22Rv1 (cell line): ENCODE measurements at regions not wholly inside any gene's neighbourhood (a gene's known extent, or its start where the extent isn't known, plus 50 kb on each side); places are given as distances from the start of the nearest gene placed in this dataset.
"Not testable (repeated sequence)": the region's sequence is repeated elsewhere in the genome, so short reads cannot be mapped to it uniquely, and the experiment has no call there.

Experiments
- H3K27ac ChIP-seq: fragments of 450-650 bp; 2 replicates; pipeline ENCODE4 v1.5.1; 2017
- ZFX ChIP-seq: fragments of 450-650 bp; IDR thresholded peaks from 2 replicates; pipeline ENCODE4 v1.6.1; 2017; ENCODE audit warnings: antibody characterized with exemption, borderline replicate concordance
- TF ChIP-seq, protein P1 (sequence below): fragments of 450-650 bp; IDR thresholded peaks from 2 replicates; pipeline ENCODE4 v1.5.1; 2017; ENCODE audit warnings: mild to moderate bottlenecking

DNA sequence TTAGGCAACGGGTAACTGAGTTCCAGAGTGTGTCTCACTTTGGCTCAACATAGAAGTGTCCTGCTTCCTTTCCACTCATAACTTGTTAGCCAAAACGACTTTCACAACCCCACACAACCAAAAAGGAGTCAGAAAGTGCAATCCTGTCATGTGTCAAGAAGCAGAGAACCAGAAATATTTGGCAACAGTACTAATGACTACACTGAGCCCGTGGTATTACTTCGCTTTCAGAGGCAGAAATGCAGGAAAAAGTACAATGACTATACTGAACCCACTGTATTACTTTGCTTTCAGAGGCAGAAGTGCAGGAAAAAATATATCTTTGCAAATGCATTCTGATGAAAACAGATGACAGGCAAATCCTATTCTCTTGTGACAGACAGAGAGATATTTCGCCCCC lies 484.6 kb downstream of the KIF2B start:
- H3K27ac ChIP-seq: no peak overlapping the region
- TF ChIP-seq ZFX: no peak
- TF ChIP-seq, protein P1, sequence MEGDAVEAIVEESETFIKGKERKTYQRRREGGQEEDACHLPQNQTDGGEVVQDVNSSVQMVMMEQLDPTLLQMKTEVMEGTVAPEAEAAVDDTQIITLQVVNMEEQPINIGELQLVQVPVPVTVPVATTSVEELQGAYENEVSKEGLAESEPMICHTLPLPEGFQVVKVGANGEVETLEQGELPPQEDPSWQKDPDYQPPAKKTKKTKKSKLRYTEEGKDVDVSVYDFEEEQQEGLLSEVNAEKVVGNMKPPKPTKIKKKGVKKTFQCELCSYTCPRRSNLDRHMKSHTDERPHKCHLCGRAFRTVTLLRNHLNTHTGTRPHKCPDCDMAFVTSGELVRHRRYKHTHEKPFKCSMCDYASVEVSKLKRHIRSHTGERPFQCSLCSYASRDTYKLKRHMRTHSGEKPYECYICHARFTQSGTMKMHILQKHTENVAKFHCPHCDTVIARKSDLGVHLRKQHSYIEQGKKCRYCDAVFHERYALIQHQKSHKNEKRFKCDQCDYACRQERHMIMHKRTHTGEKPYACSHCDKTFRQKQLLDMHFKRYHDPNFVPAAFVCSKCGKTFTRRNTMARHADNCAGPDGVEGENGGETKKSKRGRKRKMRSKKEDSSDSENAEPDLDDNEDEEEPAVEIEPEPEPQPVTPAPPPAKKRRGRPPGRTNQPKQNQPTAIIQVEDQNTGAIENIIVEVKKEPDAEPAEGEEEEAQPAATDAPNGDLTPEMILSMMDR: no peak

DNA sequence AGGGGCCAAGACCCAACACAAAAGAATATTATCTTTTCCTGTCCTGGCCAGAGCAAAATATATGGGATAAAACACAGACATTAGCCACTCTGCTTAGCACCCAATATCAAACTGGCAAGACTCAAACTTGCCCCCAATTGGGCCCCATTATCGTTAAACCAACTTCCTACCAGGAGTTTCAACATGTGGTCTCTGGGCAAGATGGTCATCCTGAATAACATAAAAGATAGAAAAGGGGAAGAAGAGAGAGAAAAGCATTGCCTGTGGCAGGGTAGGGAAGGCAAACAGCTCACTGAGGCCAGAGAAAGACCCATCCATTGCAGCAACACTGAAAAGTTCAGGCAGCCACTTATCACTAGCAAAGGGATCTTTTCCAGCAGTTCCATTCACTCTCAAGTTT lies 502.1 kb downstream of the KIF2B start:
- TF ChIP-seq, protein P1: no peak
- TF ChIP-seq ZFX: no peak
- no peak overlapping the region for H3K27ac ChIP-seq

DNA sequence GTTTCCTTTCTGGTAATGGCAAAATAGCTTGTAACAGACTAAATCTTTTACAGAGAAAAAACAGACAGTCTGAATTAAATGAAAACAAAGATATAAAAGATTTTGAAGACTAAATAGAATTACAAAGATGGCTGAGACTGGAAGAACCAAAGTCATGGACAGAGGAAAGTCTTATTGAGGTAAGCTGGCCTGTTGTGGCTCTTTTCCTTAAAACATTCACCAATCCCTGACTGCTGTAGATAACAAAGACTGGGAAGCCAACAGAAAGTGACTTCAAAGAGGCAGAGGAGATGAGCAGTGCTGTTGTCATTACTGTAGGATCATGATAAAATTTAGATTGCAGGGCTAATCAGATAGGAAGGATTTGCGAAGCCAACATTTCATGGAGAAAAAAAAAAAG lies 517.0 kb downstream of the KIF2B start:
- H3K27ac ChIP-seq: no peak overlapping the region
- TF ChIP-seq, protein P1: no peak
- no peak for TF ChIP-seq ZFX

DNA sequence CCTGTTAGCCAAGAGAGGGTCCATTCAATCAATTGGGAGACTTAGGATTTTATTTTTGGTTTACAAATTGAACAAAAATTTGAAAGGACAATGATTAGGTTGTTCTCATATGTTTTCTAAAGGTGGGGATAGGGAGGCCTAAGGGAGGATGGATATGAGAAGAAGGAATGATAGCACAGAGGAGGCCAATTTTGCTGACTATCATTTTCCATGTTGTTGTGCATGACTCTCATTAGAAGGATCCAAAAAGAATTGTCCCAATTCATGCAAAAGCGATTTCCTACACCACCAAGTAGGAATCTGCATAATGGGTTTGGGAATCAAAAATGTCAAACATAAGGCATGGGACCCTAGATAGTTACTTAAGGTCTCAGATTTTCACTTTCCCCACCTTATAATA lies 524.8 kb downstream of the KIF2B start:
- TF ChIP-seq, protein P1: no peak
- TF ChIP-seq ZFX: no peak
- no peak overlapping the region for H3K27ac ChIP-seq

DNA sequence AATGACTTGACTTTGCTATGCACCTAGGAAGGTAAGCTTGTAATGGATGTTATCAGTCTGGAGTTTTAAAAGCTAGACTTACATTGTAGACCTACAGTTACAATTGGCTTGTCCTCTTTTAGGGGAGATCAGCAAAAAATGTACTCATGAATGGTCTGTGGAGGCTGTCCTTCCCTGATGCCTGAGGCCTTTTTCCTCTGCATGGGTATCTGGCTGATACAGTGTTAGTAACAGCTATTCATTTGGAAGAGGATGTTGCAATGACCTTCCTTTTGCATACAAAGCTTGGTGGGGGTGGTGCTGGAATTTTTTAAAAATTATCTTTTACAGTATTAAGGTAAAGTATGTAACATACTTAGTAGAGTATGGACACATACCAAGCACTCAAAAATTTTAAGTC lies 525.5 kb downstream of the KIF2B start:
- no peak overlapping the region for H3K27ac ChIP-seq
- TF ChIP-seq, protein P1: no peak

DNA sequence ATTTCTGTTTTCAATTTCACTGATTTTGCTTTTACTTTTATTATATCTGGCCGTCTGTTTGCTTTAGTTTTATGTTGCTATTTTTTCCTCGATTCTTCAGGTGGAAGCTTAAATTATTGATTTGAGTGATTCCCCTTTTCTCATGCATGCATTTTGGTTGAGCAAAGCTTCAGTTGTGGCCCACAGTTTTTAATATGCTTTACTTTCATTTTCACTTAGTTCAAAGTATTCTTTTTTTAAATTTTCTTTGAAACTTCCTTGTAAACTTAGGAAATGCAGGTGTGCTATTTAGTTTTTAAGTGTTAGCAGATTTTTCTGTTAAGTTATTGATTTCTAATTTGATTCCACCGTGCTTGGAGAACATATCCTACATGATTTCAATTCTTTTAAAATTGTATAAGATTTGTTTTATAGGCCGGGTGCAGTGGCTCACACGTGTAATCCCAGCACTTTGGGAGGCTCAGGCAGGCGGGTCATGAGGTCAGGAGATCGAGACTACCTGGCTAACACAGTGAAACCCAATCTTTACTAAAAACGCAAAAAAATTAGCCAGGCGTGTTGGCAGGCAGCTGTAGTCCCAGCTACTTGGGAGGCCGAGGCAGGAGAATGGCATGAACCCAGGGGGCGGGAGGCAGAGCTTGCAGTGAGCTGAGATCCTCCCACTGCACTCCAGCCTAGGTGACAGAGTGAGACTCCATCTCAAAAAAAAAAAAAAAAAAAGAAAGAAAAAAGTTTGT lies 531.2 kb downstream of the KIF2B start:
- no peak overlapping the region for H3K27ac ChIP-seq
- TF ChIP-seq, protein P1: no peak
- no peak for TF ChIP-seq ZFX

DNA sequence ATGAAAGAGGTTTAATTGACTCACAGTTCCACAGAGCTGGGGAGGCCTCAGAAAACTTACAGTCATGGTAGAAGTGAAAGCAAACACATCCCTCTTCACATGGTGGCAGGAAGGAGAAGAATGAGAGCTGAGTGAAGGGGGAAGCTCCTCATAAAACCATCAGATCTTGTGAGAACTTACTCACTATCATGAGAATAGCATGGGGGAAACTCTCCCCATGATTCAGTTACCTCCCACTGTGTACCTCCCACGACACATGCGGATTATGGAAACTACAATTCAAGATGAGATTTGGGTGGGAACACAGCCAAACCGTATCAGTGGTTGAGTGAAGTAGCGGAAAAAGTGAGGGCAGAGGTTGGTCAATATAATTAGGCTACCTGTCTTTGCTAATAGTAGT lies 538.3 kb downstream of the KIF2B start:
- H3K27ac ChIP-seq: not testable (repeated sequence)

DNA sequence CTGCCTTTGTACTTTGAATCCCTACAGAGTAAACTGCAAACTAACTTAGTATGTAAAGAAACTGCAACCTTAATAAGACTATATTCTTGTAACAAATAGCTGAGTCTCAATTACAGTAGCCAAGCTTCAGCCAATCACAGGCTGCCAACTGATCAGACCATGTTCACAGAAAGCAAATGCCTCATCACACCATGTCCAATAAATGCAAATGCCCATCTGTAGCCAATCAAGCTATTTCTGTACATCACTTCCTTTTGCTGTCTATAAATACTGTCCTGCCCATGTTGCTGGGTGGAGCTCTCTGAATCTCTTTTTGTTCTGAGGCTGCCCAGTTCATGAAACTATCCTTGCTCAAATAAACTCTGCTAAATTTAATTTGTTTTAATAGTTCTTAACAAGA lies 531.7 kb upstream of the TOM1L1 start:
- H3K27ac ChIP-seq: no peak overlapping the region
- TF ChIP-seq, protein P1: no peak
- TF ChIP-seq ZFX: no peak
